ENCODE measurements at regions not wholly inside any gene's neighbourhood (a gene's known extent, or its start where the extent isn't known, plus 50 kb on each side); places are given as distances from the start of the nearest gene placed in this dataset.

- no peak for TF ChIP-seq POLR2AphosphoS5 (IDR thresholded peaks at IDR 0.05; ENCODE audit: low read depth, low read length)
- no peak for TF ChIP-seq CTCF (IDR thresholded peaks at IDR 0.05)
Observed at GRCh38 chr15:57797110-57797509, 90.6 kb downstream of the POLR2M start.

All from Panc1 (cell line).